Mesothelial cell of epicardium (in vitro differentiated cells): ENCODE measurements at regions not wholly inside any gene's neighbourhood (a gene's known extent, or its start where the extent isn't known, plus 50 kb on each side); places are given as distances from the start of the nearest gene placed in this dataset.
"Not testable (repeated sequence)": the region's sequence is repeated elsewhere in the genome, so short reads cannot be mapped to it uniquely, and the experiment has no call there.

Experiments used
- DNase-seq, 2 experiments: peaks; one replicate each; pipeline ENCODE4 v3.0.0; 2021; ENCODE audit warnings: low spot score in 2 of 2; ENCODE audit not compliant: unreplicated experiment in 2 of 2
- H3K27ac Mint-ChIP-seq: 2 replicates; pipeline ENCODE4 v1.8.0; 2021; ENCODE audit warnings: mixed read lengths
- H3K27me3 Mint-ChIP-seq: 2 replicates; pipeline ENCODE4 v1.8.0; 2021; ENCODE audit warnings: low read depth, mixed read lengths
- H3K36me3 Mint-ChIP-seq: 2 replicates; pipeline ENCODE4 v1.8.0; 2021; ENCODE audit warnings: mixed read lengths
- H3K4me1 Mint-ChIP-seq: 2 replicates; pipeline ENCODE4 v1.8.0; 2021; ENCODE audit warnings: mixed read lengths
- H3K4me3 Mint-ChIP-seq: 2 replicates; pipeline ENCODE4 v1.8.0; 2021; ENCODE audit warnings: mild to moderate bottlenecking, moderate library complexity, mixed read lengths
- H3K9me3 Mint-ChIP-seq: 2 replicates; pipeline ENCODE4 v1.8.0; 2021; ENCODE audit warnings: mixed read lengths
- CTCF ChIP-seq: fragments of 200-600 bp; sonication (generic); IDR thresholded peaks from one replicate; pipeline ENCODE4 v1.5.0; 2021; ENCODE audit warnings: antibody characterized with exemption; ENCODE audit not compliant: unreplicated experiment

DNA sequence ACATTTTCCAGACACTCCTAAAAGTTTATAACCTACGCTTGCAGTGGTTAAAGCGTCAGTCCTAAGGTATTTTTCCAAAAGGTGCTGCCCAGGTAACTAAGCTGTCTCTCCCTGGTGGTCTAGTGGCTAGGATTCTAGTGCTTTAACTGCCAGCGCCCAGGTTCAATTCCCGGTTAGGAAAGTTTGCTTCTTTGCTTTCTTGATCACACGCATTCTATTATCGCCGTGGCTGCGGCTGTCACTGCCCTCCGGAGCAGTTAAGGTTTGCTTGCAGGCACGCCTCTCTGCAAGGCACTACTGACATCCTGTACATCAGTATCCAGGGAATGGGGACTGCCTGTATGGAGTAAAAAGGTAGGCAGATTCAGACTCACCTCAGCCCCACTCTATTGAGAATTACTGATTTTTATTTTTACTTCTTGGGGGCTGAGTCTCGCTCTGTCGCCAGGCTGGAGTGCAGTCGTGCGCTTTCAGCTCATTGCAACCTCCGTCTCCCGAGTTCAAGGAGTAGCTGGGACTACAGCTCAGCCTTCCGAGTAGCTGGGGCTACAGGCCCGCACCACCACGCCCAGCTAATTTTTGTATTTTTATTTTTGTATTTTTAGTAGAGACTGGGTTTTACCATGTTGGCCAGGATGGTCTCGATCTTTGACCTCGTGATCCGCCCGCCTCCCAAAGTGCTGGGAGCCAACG, 53.2 kb upstream of the CFAP126 start:
- no peaks in the 10 kb centered on the region for H3K4me1 Mint-ChIP-seq
- no peaks in the 10 kb centered on the region for H3K9me3 Mint-ChIP-seq
- no peaks in the 10 kb centered on the region for H3K36me3 Mint-ChIP-seq
- TF ChIP-seq CTCF = no peak
- peaks cover 59% of the 10 kb centered on the region for H3K27me3 Mint-ChIP-seq
- H3K4me3 Mint-ChIP-seq = peak overlapping the region; percentile 20
- H3K27ac Mint-ChIP-seq = no peak overlapping the region
- DNase-seq = no peak

- not testable (repeated sequence) for DNase-seq, H3K27ac Mint-ChIP-seq, H3K4me3 Mint-ChIP-seq, H3K4me1 Mint-ChIP-seq, H3K9me3 Mint-ChIP-seq, H3K36me3 Mint-ChIP-seq
- H3K27me3 Mint-ChIP-seq = peaks cover 65% of the 10 kb centered on the region
Measured at GRCh38 chr1:161417536-161417935, 49.9 kb upstream of the CFAP126 start.
